Prostate gland (tissue), 2 donors: ENCODE measurements at regions not wholly inside any gene's neighbourhood (a gene's known extent, or its start where the extent isn't known, plus 50 kb on each side); places are given as distances from the start of the nearest gene placed in this dataset.

ENCODE experiments used
- CTCF ChIP-seq, 4 experiments: fragments of 200-600 bp in 2 of 4; fragments of 450-650 bp in 2 of 4; sonication (generic) in 2 of 4; IDR thresholded peaks; 1 replicate in 3 of 4; 2 replicates in 1 of 4; pipeline ENCODE4 v1.5.1; 2016 to 2019; ENCODE audit warnings: antibody characterized with exemption in 4 of 4, mild to moderate bottlenecking in 2 of 4, moderate library complexity in 2 of 4
- POLR2A ChIP-seq: fragments of 450-650 bp; IDR thresholded peaks from one replicate; pipeline ENCODE4 v1.6.1; 2016; ENCODE audit warnings: antibody characterized with exemption, mild to moderate bottlenecking

- TF ChIP-seq POLR2A = no peak
- TF ChIP-seq CTCF (IDR thresholded peaks at IDR 0.05) = no peak
These were observed 544.5 kb upstream of the ATP2B1 start for GRCh38 chr12:90253136-90253535.
